ENCODE measurements at regions not wholly inside any gene's neighbourhood (a gene's known extent, or its start where the extent isn't known, plus 50 kb on each side); places are given as distances from the start of the nearest gene placed in this dataset.

- H3K4me1 ChIP-seq (replicated peaks; ENCODE audit: insufficient read depth): no peaks in the 10 kb centered on the region
- POLR2A ChIA-PET (ENCODE audit: unreplicated experiment): no interaction called here
- no peaks in the 10 kb centered on the region for H3K9me3 ChIP-seq (ENCODE audit: insufficient read depth, low read depth)
- no peak overlapping the region for H3K27ac ChIP-seq
- TF ChIP-seq EZH2 (IDR thresholded peaks at IDR 0.05; ENCODE audit: low read depth) (no peak), CTCF (conservative IDR thresholded peaks at IDR 0.05) (no peak)
- BruUV-seq (replicated peaks): no TSS peak
- H3K27me3 ChIP-seq (ENCODE audit: insufficient read depth, low read depth): no peaks in the 10 kb centered on the region
- no peaks in the 10 kb centered on the region for H3F3A ChIP-seq (ENCODE audit: insufficient read depth, low read depth)
- intact Hi-C loops (cut with micrococcal nuclease; ENCODE audit: unreplicated experiment): no loop called here
- H3K9me2 ChIP-seq (ENCODE audit: insufficient read depth): no peaks in the 10 kb centered on the region
- H3K36me3 ChIP-seq (ENCODE audit: low read depth): no peaks in the 10 kb centered on the region
- H2AFZ ChIP-seq: no peak overlapping the region
- CTCF ChIA-PET: no interaction called here
- no peak overlapping the region for H3K4me3 ChIP-seq
- no peak overlapping the region for H3K4me2 ChIP-seq
- no peaks in the 10 kb centered on the region for H3K79me2 ChIP-seq (ENCODE audit: low read depth)
- DNase-seq: no peak
- no peaks in the 10 kb centered on the region for H4K20me1 ChIP-seq (ENCODE audit: insufficient read depth)
Measured at GRCh38 chr6:92196325-92196724, 1223.0 kb downstream of the EPHA7 start.

GRCh38 chr6:92195796-92196195 is 1223.6 kb downstream of the EPHA7 start:
- no peak overlapping the region for H2AFZ ChIP-seq
- no peak for DNase-seq
- ChIA-PET CTCF (no interaction called here), POLR2A (ENCODE audit: unreplicated experiment) (no interaction called here)
- no peaks in the 10 kb centered on the region for H3K9me3 ChIP-seq (ENCODE audit: insufficient read depth, low read depth)
- no peak overlapping the region for H3K4me2 ChIP-seq
- H3K79me2 ChIP-seq (ENCODE audit: low read depth): no peaks in the 10 kb centered on the region
- H3K4me3 ChIP-seq: no peak overlapping the region
- H3K27ac ChIP-seq: no peak overlapping the region
- H3F3A ChIP-seq (ENCODE audit: insufficient read depth, low read depth): no peaks in the 10 kb centered on the region
- no peaks in the 10 kb centered on the region for H3K36me3 ChIP-seq (ENCODE audit: low read depth)
- no peaks in the 10 kb centered on the region for H4K20me1 ChIP-seq (ENCODE audit: insufficient read depth)
- H3K9me2 ChIP-seq (ENCODE audit: insufficient read depth): no peaks in the 10 kb centered on the region
- no TSS peak for BruUV-seq (replicated peaks)
- no peaks in the 10 kb centered on the region for H3K27me3 ChIP-seq (ENCODE audit: insufficient read depth, low read depth)
- no peaks in the 10 kb centered on the region for H3K4me1 ChIP-seq (replicated peaks; ENCODE audit: insufficient read depth)
- intact Hi-C loops (cut with micrococcal nuclease; ENCODE audit: unreplicated experiment): no loop called here
- no peak for TF ChIP-seq EZH2 (IDR thresholded peaks at IDR 0.05; ENCODE audit: low read depth)
- TF ChIP-seq CTCF (conservative IDR thresholded peaks at IDR 0.05): no peak

- CTCF ChIA-PET: no interaction called here
- no peaks in the 10 kb centered on the region for H3F3A ChIP-seq (ENCODE audit: insufficient read depth, low read depth)
- H3K9me3 ChIP-seq (ENCODE audit: insufficient read depth, low read depth): no peaks in the 10 kb centered on the region
- no peaks in the 10 kb centered on the region for H3K4me1 ChIP-seq (replicated peaks; ENCODE audit: insufficient read depth)
- no peak overlapping the region for H3K4me3 ChIP-seq
- H3K27me3 ChIP-seq (ENCODE audit: insufficient read depth, low read depth): no peaks in the 10 kb centered on the region
- no peaks in the 10 kb centered on the region for H3K9me2 ChIP-seq (ENCODE audit: insufficient read depth)
- DNase-seq: no peak
- TF ChIP-seq CTCF (conservative IDR thresholded peaks at IDR 0.05): no peak
- TF ChIP-seq EZH2 (IDR thresholded peaks at IDR 0.05; ENCODE audit: low read depth): no peak
- no peaks in the 10 kb centered on the region for H3K36me3 ChIP-seq (ENCODE audit: low read depth)
- H3K27ac ChIP-seq: no peak overlapping the region
- BruUV-seq (replicated peaks): no TSS peak
- POLR2A ChIA-PET (ENCODE audit: unreplicated experiment): no interaction called here
- intact Hi-C loops (cut with micrococcal nuclease; ENCODE audit: unreplicated experiment): no loop called here
- H4K20me1 ChIP-seq (ENCODE audit: insufficient read depth): no peaks in the 10 kb centered on the region
- no peak overlapping the region for H2AFZ ChIP-seq
- no peak overlapping the region for H3K4me2 ChIP-seq
- H3K79me2 ChIP-seq (ENCODE audit: low read depth): no peaks in the 10 kb centered on the region
Measured at GRCh38 chr6:92188016-92188415, 1231.3 kb downstream of the EPHA7 start.
